Stimulated activated CD4-positive, alpha-beta T cell treated with anti-CD3 and anti-CD28 coated beads, Interleukin-15, amount 100 ng/mL, for 48 hours (primary cell): ENCODE measurements at regions not wholly inside any gene's neighbourhood (a gene's known extent, or its start where the extent isn't known, plus 50 kb on each side); places are given as distances from the start of the nearest gene placed in this dataset.

Experiments
- DNase-seq, 2 donors: peaks; one replicate each; pipeline ENCODE4 v3.0.0-alpha.2; 2020; ENCODE audit warnings: low read depth in 2 of 2

DNA sequence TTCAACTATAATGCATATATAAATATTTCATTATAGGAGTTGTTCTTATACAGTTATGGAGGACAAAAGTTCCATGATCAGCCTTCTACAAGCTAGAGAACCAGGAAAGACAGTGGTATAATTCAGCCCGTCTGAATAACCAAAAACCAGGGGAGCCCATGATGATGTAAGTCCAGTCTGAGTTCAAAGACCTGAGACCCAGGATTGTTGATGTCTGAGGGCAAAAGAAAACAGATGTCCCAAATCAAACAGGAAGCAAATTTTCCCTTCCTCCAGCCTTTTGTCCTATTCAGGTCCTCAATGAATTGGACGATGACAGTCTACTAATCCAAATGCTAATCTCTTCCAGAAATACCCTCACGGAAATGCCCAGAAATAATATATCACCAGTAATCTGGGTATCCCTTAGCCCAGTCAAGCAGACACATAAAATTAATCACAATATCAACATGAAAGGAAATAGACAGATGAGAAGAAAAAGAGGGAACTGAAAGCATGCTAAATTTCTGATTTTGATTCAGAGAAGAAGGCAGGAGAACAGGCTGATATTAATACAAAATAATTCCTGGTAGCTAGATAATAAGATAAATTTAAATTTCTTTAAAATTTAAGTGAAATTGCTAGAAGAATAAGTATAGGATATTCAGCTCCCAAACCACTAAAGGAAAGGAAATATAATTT lies 255.6 kb upstream of the CTAGE1 start:
- DNase-seq = no peak

DNA sequence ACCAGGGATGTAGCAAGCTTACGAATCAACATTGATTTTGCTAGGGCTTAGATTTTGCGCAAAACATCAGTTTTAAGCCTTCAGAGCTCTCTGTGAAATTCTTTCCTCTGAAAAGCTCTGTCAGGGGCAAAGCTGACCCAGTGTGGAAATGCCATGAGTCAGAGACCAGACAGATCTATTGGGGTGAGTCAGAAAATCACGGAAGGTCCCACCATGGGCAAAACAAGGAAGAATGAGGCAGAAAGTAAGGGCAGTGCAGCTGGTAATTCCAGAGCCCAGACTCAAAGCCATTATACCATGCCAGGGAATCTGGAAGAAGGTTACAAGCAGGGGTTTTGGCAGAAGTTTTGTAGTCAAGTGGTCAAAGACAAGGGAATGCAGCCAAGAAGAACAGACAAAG lies 256.6 kb upstream of the CTAGE1 start:
- DNase-seq = no peak

DNA sequence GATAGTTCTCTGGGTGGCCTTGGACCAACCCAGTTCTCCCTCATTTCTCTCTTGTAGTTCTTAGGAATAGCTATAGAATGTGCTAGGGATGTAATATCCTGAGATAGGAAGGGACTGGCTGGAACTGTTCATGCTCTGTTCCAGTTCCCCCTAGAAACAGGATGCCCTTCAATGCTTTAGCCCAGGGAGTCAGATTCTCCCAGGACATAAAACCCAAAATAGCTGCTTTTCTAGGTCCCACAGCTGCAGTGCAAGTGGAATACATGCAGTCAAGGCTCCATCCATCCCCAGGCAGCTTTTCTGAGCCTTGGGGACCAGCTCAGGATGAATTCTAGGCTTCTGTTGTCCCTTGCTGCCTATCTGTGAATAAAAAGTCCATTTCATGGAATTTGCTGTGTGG lies 257.3 kb upstream of the CTAGE1 start:
- no peak for DNase-seq

DNA sequence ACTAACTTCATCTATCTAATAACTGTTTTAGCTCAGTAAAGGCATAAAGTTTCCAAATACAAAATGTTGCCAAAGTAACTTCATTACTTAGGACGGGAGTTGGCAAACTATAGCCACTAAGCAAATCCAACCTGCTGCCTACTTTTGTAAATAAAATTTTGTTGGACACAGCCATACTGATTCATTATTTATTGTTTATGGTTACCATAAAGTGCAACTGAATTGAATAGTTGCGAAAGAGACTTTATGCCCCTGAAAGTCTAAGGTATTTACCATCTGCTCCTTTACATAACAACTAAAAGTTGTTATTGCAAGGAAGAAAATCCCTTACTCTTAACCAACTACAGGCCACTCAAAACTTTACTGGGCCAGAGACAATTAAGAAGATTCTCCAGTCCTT lies 256.7 kb upstream of the RBBP8 start:
- DNase-seq = no peak

DNA sequence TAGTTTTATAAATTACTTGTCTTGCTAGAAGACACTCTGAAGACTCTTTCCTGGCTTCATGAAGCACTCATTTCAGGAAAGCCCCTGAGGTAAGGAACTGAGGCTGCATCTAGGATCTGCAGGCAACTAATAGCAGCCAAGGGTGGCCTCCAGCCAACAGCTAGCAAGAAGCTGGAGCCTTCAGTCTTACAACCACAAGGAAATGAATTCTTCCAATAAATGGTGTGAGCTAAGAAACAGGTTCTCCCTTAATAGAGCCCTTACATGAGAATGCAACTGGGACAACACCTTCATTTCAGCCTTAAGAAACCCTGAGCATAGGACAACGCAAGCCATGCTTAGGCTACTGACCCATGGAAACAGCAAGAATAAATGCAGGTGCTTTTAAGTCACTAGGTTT lies 254.6 kb upstream of the RBBP8 start:
- no peak for DNase-seq

DNA sequence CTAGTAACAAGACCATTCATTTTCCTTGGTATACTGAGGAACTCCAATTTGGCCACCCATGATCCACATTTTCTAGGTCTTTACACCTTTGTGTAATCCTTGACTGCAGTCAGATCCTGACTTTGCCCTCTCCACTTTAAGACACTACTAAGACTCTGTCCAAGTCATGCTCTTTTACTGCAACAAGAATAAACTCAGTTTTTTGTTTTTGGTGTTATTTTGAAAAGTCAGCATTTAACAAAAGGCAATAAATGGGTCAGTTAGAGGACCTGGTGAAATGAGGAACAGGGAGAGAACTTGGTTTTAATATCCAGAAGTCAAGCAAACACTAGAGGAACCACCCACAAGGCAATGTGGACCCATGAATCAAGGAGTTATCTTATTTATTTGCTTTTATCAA lies 252.2 kb upstream of the RBBP8 start:
- DNase-seq = no peak

DNA sequence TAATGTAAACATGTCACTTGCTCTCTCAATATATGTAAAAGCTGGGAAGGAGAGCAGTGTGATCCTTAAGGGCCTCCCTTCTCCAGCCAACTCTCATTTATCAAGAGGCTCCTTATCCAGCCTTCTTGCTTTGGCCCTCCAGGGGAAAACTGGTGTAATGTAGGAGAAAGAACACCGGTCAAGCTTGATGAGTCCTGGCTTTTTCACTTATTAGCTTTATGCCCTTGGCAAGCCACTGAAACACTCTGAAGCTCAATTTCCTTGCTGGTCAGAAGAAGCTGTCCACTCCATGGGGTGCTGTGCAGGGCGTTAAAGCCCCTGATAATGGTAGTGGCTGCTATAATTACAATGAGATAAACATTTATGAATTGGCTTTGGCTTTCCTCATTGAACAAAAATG lies 251.2 kb upstream of the RBBP8 start:
- DNase-seq = no peak

DNA sequence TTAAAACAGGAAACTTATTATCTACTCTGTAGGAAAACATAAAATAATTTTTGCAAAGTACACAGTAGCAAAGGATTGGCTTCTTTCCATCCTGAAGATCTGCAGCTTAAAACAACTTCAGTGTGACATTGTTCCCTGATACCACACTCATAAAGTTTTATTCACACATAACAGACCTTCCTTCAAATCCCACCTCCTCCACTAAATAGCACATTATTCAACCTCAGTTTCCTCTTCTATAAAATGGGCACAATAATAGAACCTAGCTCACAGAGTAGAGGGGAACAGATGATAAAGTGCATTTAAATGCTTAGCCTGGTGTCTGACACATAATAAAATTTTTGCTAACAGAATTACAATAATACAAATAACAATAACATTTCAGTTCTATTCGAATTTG lies 250.4 kb upstream of the RBBP8 start:
- DNase-seq = no peak

DNA sequence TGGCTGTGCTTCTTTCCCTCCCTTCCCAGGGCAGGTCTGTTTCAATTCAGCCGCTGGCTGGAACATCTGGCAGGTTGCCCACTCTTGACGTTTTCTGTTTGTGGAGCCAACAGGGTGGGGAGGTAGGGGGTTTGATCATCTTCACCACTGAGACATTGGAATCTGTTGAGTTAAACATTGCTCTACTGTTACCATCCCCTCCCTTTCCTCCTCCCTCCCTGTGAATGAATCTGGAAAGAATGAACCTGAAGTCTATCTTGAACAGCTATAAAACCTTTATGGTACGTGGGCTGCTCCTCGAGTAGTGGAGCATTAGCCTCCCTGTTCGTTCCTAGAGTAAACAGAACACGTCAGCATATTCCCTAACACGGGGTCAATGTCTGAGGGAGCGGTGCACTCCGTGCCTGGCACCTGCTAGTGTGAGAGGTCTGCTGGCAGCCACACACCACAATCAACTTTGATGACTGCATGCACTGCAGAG lies 249.9 kb upstream of the RBBP8 start:
- DNase-seq = no peak

DNA sequence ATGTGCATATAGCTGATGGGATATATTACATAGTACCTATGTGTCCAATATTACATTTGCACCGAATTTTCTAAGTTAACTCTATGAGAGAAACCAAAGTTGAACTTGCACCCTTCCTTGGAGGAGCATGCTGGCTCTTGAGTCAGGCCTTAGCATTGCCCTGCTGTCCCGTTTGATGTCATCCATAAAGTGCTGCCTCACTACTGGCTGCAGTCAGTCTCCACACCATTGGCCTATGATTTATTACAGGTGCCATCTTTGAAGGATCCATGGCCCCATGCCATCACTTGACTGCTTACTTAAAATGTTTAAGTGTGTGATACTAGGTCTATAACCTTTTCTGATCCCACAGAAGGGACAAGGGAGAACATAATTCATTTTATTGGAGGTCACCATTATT lies 249.3 kb upstream of the RBBP8 start:
- no peak for DNase-seq

DNA sequence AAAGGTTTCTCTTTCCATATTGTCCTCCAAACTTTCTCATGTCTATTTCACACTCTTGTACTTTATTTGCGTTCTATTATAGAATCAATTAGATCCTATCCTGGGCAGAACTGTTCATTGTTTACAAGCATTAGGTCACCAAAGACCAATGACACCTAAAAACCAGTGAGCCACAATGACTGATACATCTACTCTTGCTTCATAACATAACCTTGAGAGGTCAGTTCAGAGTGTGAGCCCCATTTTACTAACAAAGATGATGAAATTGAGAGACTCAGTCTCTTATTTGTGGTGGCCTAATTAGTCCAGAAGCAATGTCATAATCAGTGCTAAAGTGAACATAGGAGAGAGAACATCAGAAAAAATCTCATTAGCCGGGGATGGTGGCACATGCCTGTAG lies 248.9 kb upstream of the RBBP8 start:
- no peak for DNase-seq

DNA sequence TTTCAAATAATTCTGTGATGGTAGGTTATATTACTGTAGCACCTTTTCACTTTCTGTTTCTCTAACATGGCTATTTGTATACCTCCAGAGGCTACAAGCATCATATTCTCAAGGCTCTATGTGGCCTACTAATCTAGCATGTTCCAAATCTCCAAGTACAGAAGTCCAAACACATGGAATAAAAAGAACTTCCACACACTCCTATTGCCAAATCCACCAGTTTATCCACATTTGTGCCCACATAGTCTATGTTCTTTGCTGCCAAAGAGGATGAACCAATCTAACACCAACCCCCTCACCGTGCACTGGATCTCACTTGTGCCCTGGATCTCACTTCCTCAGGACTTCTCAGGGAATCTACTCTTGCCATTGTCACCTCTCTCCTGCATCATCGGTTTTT lies 247.3 kb upstream of the RBBP8 start:
- no peak for DNase-seq

DNA sequence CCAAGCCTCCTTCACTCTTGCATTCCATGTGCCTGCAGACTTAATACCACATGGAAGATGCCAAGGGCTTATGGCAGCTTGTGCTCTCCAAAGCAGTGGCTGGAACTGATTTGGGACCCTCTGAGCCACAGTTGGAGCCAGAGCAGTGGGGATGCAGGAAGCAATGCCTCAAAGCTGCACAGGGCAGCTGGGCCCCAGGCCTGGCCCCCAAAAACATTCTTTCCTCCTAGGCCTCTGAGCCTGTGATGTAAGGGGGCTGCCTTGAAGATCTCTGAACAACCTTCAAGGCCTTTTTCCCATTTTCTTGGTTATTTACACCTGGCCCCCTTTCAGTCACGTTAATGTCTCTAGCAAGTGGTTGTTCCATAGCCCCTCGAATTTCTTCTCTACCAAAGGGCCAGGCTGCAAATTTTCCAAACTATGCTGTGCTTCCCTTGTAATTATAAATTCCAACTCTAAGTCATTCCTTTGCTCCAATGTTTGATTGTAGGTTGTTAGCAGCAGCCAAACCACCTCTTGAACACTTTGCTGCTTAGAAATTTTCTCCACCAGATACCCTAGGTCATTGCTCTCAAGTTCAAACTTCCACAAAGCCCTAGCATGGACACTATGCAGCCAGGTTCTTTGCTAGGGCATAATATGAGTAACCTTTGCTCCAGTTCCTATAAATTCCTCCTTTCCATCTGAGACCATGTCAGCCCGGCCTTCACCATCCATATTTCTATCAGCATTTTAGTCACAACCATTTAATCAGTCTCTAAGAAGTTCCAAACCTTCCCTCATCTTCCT lies 245.0 kb upstream of the RBBP8 start:
- no peak for DNase-seq

DNA sequence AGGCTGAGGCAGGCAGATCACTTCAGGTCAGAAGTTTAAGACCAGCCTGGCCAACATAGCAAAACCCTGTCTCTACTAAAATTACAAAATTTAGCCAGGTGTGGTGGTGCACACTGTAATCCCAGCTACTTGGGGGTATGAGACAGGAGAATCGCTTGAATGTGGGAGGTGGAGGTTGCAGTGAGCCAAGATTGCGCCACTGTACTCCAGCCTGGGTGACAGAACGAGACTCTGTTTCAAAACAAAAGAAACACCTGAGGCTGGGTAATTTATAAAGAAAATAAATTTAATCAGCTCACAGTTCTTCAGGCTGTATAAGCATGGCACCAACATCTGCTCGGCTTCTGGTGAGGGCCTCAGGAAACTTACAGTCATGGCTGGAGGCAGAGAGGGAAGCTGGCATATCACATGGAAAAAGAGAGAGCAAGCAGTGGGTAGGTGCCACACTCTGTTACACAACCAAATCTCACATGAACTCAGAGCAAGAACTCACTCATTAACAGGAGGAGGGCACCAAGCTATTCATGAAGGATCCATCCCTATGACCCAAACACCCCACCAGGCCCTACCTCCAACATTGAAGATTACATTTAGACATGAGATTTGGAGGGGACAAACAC lies 244.1 kb upstream of the RBBP8 start:
- no peak for DNase-seq

DNA sequence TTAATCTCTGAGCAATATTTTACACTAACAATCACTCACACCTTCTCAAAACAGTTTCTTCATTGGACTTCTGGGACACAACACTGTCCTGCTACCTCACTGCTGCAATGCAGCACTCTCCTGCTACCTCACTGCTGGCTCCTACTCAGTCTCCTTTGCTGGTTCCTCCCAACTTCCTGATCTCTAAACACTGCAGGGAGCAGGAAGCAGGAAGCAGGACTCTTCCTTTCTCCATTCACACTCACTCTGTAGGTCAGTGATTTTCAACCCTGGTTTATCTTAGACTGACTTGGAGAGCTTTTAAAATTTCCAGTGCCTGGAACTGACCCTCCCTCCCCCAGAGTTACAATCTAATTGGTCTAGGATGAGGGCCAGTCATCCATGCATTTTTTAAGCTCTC lies 243.4 kb upstream of the RBBP8 start:
- no peak for DNase-seq

DNA sequence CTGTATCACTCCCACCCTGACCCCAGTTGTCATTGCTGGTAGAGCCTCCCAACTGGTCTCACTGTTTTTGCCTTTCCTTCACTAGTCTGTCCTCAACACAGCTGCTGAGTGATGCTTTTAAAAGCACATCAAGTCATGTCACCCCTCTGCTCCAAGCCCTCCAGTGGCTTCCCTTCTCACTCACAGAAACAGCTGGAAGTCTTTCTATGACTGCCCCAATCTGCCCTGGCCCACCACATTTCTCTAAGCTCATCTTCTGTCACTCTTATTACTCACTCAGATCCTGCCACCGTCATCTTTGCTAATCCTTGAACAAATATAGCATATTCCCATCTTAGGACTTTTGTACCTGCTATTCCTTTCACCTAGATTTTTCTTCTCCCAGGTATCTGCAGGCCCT lies 242.6 kb upstream of the RBBP8 start:
- DNase-seq = no peak

DNA sequence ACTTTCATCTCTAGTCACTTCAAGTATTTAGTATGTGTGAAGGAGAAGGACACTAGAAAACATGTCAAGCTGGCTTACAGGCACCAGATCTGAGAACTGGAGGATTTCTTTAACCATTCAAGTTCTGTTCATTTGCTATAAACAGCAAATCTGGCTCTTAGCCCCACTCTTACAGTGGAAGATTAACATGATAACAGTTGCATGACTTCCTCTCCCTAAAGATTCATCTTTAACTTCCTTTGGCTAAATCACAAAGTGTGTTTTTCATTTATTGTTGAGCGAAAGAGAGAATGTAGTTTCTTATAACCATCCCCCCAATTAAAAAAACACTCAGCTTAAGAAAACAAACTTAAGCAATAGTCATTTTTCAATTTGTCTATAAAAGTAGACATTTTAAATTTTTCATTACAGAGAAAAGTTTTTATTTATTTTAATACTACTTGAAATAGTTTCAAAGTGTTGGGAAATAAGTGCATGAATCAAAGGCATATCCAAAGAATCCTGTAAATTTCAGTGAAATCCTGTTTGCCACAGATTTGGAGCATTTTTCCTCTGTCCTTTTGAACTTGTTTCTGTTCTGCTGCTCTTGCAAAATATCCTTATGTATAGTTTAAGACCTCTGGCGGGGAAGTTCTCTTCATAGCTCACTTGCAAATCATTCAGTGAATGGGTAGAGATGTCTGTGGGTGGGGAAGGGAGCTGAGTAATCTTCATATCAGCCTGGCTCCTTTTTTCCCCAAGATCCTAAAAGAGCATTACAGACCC lies 241.0 kb upstream of the RBBP8 start:
- no peak for DNase-seq

DNA sequence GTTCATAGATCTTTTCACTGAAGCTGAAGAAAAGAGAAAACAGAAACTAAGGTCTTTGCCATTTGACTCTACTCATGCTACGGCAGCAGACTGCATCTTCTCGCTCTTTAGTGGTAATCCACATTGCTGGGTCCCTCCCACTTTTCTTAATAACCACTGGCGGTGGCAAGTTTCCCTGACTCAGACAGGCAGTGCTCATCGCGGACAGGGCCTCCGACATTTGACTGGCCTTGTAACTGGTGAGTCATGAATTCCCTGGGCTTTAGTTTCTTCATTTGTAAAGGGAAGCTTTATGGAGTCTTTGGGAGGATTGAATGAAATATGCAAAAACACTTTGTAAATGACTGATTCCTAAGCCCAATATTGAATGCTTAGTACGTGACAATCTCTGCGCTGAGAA lies 238.2 kb upstream of the RBBP8 start:
- DNase-seq = no peak

DNA sequence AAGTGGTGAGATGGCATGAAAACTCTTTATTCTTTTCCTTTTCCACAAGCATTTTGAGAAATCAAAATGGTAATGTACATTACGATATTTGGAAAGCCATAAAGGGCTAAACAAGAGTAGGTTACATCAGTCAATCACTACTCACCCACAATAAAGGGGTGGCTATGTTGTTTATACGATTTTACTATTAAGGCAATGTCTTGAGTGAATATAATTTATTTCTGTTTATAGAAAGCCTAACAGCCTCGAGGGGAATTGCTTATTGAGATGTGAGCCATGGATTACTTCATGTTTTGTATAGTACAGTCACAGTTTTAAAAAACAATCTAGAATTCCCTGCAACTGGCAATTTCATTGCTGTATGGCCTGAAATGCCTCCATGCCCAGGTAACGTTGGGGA lies 237.5 kb upstream of the RBBP8 start:
- DNase-seq = no peak

DNA sequence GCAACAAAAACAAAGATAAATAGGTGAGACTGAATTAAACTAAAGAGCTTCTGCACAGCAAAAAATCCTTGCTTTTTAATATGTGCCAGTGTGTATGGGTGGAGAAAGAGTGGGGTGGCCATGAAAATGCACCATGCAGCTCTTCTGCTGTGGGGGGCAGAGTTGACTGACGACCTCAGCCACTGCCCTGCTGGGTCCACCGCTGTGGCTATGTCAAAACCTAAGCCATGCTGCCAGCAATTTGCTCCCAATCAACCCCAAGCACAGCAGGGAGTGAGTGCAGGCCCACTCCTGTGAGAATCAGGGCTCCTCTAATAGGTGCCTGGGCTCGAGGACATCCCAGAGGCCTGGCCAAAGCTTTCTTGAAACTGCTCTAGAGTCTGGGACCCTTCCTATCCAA lies 235.6 kb upstream of the RBBP8 start:
- DNase-seq = no peak

DNA sequence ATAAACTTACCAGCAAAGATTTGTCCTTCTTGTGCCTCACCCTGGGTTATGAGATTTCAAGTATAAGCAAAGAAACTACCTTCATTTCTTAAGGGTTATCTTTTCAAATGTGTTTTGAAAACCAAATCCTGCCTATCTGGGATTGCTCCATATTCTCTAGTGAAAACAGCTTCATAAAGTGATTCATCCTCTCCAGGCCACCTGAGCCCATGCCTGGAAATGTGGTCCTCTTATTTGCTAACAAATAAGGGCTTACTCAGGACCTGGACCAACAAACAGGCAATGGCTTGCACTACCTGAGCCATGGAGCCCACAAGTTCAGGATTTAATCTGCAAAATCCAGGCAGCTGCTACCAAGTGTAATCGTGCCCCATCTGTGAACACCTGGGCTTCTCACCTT lies 234.4 kb upstream of the RBBP8 start:
- no peak for DNase-seq

DNA sequence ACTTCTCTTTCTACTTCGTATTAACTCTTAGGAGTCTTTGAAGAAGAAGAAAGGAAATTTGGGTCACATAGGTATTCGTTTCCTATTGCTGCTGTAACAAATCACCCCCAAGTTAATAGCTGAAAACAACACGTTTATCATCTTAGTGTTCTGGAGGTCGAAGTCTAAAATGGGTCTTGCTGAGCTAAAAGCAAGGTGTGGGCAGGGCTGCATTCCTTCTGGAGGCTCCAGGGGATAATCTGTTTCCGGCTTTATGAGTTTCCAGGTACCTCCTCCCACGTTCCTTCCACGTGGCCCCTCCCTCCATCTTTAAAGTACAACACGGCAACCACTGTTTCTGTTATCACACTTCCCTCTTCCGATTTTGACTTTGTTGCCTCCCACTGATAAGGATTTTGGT lies 233.5 kb upstream of the RBBP8 start:
- DNase-seq = no peak
